ENCODE measurements at regions not wholly inside any gene's neighbourhood (a gene's known extent, or its start where the extent isn't known, plus 50 kb on each side); places are given as distances from the start of the nearest gene placed in this dataset.

- H3K4me1 Mint-ChIP-seq, result peaks cover 48 to 100% (median 90%) of the 10 kb centered on the region in 7 donors
- POLR2A ChIA-PET, result interaction anchor here (0.7 to 4.0 kb wide), 5 partner anchors 10 to 98 kb away, joined by 3 to 32 read pairs (median 3); partner anchors contain the start of gene TNRC6C
These were observed 81.5 kb upstream of the TNRC6C start for GRCh38 chr17:77877036-77877435.

GRCh38 chr17:77877646-77878355 lies 80.7 kb upstream of the TNRC6C start:
- Histone ChIP-seq H3K27me3 (ENCODE audit: control insufficient read depth in 2 of 2, insufficient read depth in 2 of 2, low read length in 2 of 2) (no peaks in the 10 kb centered on the region), H3K9me3 (ENCODE audit: control insufficient read depth in 2 of 3, low read length in 3 of 3) (no peaks in the 10 kb centered on the region), H3K36me3 (ENCODE audit: control insufficient read depth in 2 of 3, insufficient read depth in 3 of 3, low read length in 3 of 3) (no peaks in the 10 kb centered on the region), H3K27ac (ENCODE audit: low read depth, low read length) (no peak overlapping the region), H3K4me1 (ENCODE audit: control insufficient read depth in 2 of 2, insufficient read depth in 2 of 2, low read length in 2 of 2) (peaks cover 46 to 94% of the 10 kb centered on the region in 2 donors), H3K4me3 (ENCODE audit: low read length) (no peak overlapping the region)
- peaks cover 0 to 22% (median 0%) of the 10 kb centered on the region in 5 donors for H3K36me3 Mint-ChIP-seq
- H3K9me3 Mint-ChIP-seq, result peaks cover 0 to 12% (median 0%) of the 10 kb centered on the region in 11 donors
- ChIA-PET CTCF (interaction anchor here (0.7 kb wide), 1 partner anchor 248 kb away, joined by 3 read pairs; no protein-coding TSS in a partner anchor), POLR2A (interaction anchor here (0.7 to 4.0 kb wide), 6 partner anchors 10 to 97 kb away, joined by 3 to 32 read pairs (median 3); partner anchors contain the start of gene TNRC6C)
- peak overlapping the region in 7 of 9 donors; percentile 71 to 93 (median 77) for H3K27ac Mint-ChIP-seq
- DNase-seq, result no peak
- H3K4me3 Mint-ChIP-seq, result peak overlapping the region in 8 of 10 donors; percentile 13 to 78 (median 64)
- peaks cover 0 to 8% (median 0%) of the 10 kb centered on the region in 5 donors for H3K27me3 Mint-ChIP-seq
- intact Hi-C loops (cut with micrococcal nuclease), result no loop called here
- H3K4me1 Mint-ChIP-seq, result peaks cover 48 to 100% (median 90%) of the 10 kb centered on the region in 7 donors
- no peak for ATAC-seq

More at GRCh38 chr17:77877036-77877435, 81.5 kb upstream of the TNRC6C start:
- Histone ChIP-seq H3K4me1 (ENCODE audit: control insufficient read depth in 2 of 2, insufficient read depth in 2 of 2, low read length in 2 of 2) (peaks cover 48 to 95% of the 10 kb centered on the region in 2 donors), H3K36me3 (ENCODE audit: control insufficient read depth in 2 of 3, insufficient read depth in 3 of 3, low read length in 3 of 3) (no peaks in the 10 kb centered on the region), H3K9me3 (ENCODE audit: control insufficient read depth in 2 of 3, low read length in 3 of 3) (no peaks in the 10 kb centered on the region), H3K27me3 (ENCODE audit: control insufficient read depth in 2 of 2, insufficient read depth in 2 of 2, low read length in 2 of 2) (no peaks in the 10 kb centered on the region), H3K27ac (ENCODE audit: low read depth, low read length) (peak overlapping the region; percentile 6), H3K4me3 (ENCODE audit: low read length) (no peak overlapping the region)
- DNase-seq (peak in 5 of 9 donors; percentile 22 to 50 (median 46)), ATAC-seq (no peak)
- peak overlapping the region in 9 of 10 donors; percentile 25 to 78 (median 64) for H3K4me3 Mint-ChIP-seq
- H3K27ac Mint-ChIP-seq, result peak overlapping the region in 8 of 9 donors; percentile 68 to 93 (median 84)
- peaks cover 0 to 12% (median 0%) of the 10 kb centered on the region in 5 donors for H3K27me3 Mint-ChIP-seq
- H3K9me3 Mint-ChIP-seq, result peaks cover 0 to 14% (median 0%) of the 10 kb centered on the region in 11 donors
- CTCF ChIA-PET, result interaction anchor here (0.7 kb wide), 1 partner anchor 248 kb away, joined by 3 read pairs; no protein-coding TSS in a partner anchor
- peaks cover 0 to 23% (median 0%) of the 10 kb centered on the region in 5 donors for H3K36me3 Mint-ChIP-seq
- intact Hi-C loops (cut with micrococcal nuclease), result no loop called here

- POLR2A ChIA-PET, result interaction anchor here (0.5 to 4.0 kb wide), 4 partner anchors 8 to 1151 kb away, joined by 3 to 32 read pairs (median 10); partner anchors contain the start of gene TNRC6C
- H3K4me1 ChIP-seq (ENCODE audit: control insufficient read depth in 2 of 2, insufficient read depth in 2 of 2, low read length in 2 of 2), result peaks cover 57 to 94% of the 10 kb centered on the region in 2 donors
These were observed 79.1 kb upstream of the TNRC6C start for GRCh38 chr17:77879226-77879895.

GRCh38 chr17:77879896-77880280 lies 78.6 kb upstream of the TNRC6C start:
- CTCF ChIA-PET, result no interaction called here
- peaks cover 61 to 94% of the 10 kb centered on the region in 2 donors for H3K4me1 ChIP-seq (ENCODE audit: control insufficient read depth in 2 of 2, insufficient read depth in 2 of 2, low read length in 2 of 2)
- no peaks in the 10 kb centered on the region for H3K36me3 ChIP-seq (ENCODE audit: control insufficient read depth in 2 of 3, insufficient read depth in 3 of 3, low read length in 3 of 3)
- ATAC-seq (no peak), DNase-seq (no peak)
- no peak overlapping the region for H3K4me3 ChIP-seq (ENCODE audit: low read length)
- H3K27ac ChIP-seq (ENCODE audit: low read depth, low read length), result peak overlapping the region; percentile 93
- Mint-ChIP-seq H3K27ac (peak overlapping the region in 8 of 9 donors; percentile 92 to 99 (median 98)), H3K9me3 (peaks cover 0 to 10% (median 0%) of the 10 kb centered on the region in 11 donors), H3K36me3 (peaks cover 0 to 19% (median 0%) of the 10 kb centered on the region in 5 donors), H3K4me1 (peaks cover 50 to 100% (median 88%) of the 10 kb centered on the region in 7 donors), H3K27me3 (peaks cover 0 to 7% (median 0%) of the 10 kb centered on the region in 5 donors), H3K4me3 (peak overlapping the region in 8 of 10 donors; percentile 39 to 94 (median 76))
- POLR2A ChIA-PET, result interaction anchor here (0.5 to 9.2 kb wide), 4 partner anchors 13 to 1151 kb away, joined by 3 to 141 read pairs (median 4); partner anchors contain the start of gene TNRC6C
- no peaks in the 10 kb centered on the region for H3K27me3 ChIP-seq (ENCODE audit: control insufficient read depth in 2 of 2, insufficient read depth in 2 of 2, low read length in 2 of 2)
- intact Hi-C loops (cut with micrococcal nuclease), result loop anchor here (5.0 to 10.0 kb wide), 4 partner anchors 108 to 435 kb away; no protein-coding TSS in a partner anchor
- no peaks in the 10 kb centered on the region for H3K9me3 ChIP-seq (ENCODE audit: control insufficient read depth in 2 of 3, low read length in 3 of 3)

More at GRCh38 chr17:77879226-77879895, 79.1 kb upstream of the TNRC6C start:
- Mint-ChIP-seq H3K4me1 (peaks cover 48 to 100% (median 87%) of the 10 kb centered on the region in 7 donors), H3K36me3 (peaks cover 0 to 19% (median 0%) of the 10 kb centered on the region in 5 donors), H3K27me3 (peaks cover 0 to 6% (median 0%) of the 10 kb centered on the region in 5 donors), H3K4me3 (peak overlapping the region in 9 of 10 donors; percentile 6 to 94 (median 42)), H3K27ac (peak overlapping the region in 8 of 9 donors; percentile 74 to 99 (median 98)), H3K9me3 (peaks cover 0 to 10% (median 0%) of the 10 kb centered on the region in 11 donors)
- CTCF ChIA-PET, result no interaction called here
- Histone ChIP-seq H3K4me3 (ENCODE audit: low read length) (no peak overlapping the region), H3K9me3 (ENCODE audit: control insufficient read depth in 2 of 3, low read length in 3 of 3) (no peaks in the 10 kb centered on the region), H3K27ac (ENCODE audit: low read depth, low read length) (peak overlapping the region; percentile 93), H3K36me3 (ENCODE audit: control insufficient read depth in 2 of 3, insufficient read depth in 3 of 3, low read length in 3 of 3) (no peaks in the 10 kb centered on the region), H3K27me3 (ENCODE audit: control insufficient read depth in 2 of 2, insufficient read depth in 2 of 2, low read length in 2 of 2) (no peaks in the 10 kb centered on the region)
- no peak for DNase-seq
- ATAC-seq, result no peak
- intact Hi-C loops (cut with micrococcal nuclease), result no loop called here

GRCh38 chr17:77880711-77881450 lies 77.6 kb upstream of the TNRC6C start:
- peak overlapping the region; percentile 71 to 94 (median 81) for H3K4me3 Mint-ChIP-seq
- peaks cover 0 to 10% (median 0%) of the 10 kb centered on the region in 5 donors for H3K27me3 Mint-ChIP-seq
- H3K27me3 ChIP-seq (ENCODE audit: control insufficient read depth in 2 of 2, insufficient read depth in 2 of 2, low read length in 2 of 2), result no peaks in the 10 kb centered on the region
- ChIA-PET CTCF (interaction anchor here (0.6 to 1.0 kb wide), 4 partner anchors 77 to 569 kb away, joined by 3 read pairs; partner anchors contain the start of gene TNRC6C), POLR2A (interaction anchor here (0.7 to 9.2 kb wide), 11 partner anchors 8 to 426 kb away, joined by 3 to 141 read pairs (median 4); partner anchors contain the start of gene TNRC6C)
- H3K36me3 ChIP-seq (ENCODE audit: control insufficient read depth in 2 of 3, insufficient read depth in 3 of 3, low read length in 3 of 3), result no peaks in the 10 kb centered on the region
- H3K9me3 Mint-ChIP-seq, result peaks cover 0 to 4% (median 0%) of the 10 kb centered on the region in 11 donors
- DNase-seq (no peak), ATAC-seq (no peak)
- H3K27ac ChIP-seq (ENCODE audit: low read depth, low read length), result peak overlapping the region; percentile 93
- intact Hi-C loops (cut with micrococcal nuclease), result loop anchor here (1.0 to 10.0 kb wide), 5 partner anchors 38 to 436 kb away; no protein-coding TSS in a partner anchor
- peak overlapping the region; percentile 92 to 99 (median 98) for H3K27ac Mint-ChIP-seq
- peaks cover 0 to 13% (median 0%) of the 10 kb centered on the region in 5 donors for H3K36me3 Mint-ChIP-seq
- H3K9me3 ChIP-seq (ENCODE audit: control insufficient read depth in 2 of 3, low read length in 3 of 3), result no peaks in the 10 kb centered on the region
- H3K4me1 Mint-ChIP-seq, result peaks cover 54 to 98% (median 87%) of the 10 kb centered on the region in 7 donors
- peaks cover 61 to 86% of the 10 kb centered on the region in 2 donors for H3K4me1 ChIP-seq (ENCODE audit: control insufficient read depth in 2 of 2, insufficient read depth in 2 of 2, low read length in 2 of 2)
- peak overlapping the region; percentile 61 for H3K4me3 ChIP-seq (ENCODE audit: low read length)
